ENCODE measurements at regions not wholly inside any gene's neighbourhood (a gene's known extent, or its start where the extent isn't known, plus 50 kb on each side); places are given as distances from the start of the nearest gene placed in this dataset.
A peak's percentile ranks its signal among the peaks of the same experiment; 100 is the strongest.
"Not testable (repeated sequence)": the region's sequence is repeated elsewhere in the genome, so short reads cannot be mapped to it uniquely, and the experiment has no call there.

DNA sequence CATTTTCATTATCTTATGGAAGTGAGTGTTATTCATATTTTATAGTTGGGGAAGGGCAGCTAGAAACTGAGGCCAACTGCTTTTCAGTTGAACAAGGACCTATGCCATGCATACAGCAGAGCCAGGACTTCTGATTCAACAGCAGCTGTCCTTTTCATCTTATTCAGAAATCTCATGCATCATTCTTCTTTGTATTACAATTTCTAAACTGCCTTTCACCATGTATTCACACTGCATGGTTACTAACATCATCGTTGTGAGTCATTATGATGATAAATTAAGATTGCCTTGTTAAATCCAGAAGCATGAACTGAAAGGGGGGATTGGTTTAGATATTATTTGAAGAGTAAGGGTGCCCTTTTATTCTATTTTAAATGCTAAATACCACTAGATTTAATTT, 1470.1 kb upstream of the GOT2 start:
- CTCF ChIA-PET: interaction anchor here (0.8 kb wide), 1 partner anchor 1018 kb away, joined by 4 read pairs; no protein-coding TSS in a partner anchor
- Histone ChIP-seq H3K4me3 (ENCODE audit: low read depth, low read length) (no peak overlapping the region), H3K36me3 (ENCODE audit: control insufficient read depth, insufficient read depth, low read length) (no peaks in the 10 kb centered on the region), H3K27me3 (ENCODE audit: control insufficient read depth, insufficient read depth, low read length) (no peaks in the 10 kb centered on the region)
- DNase-seq (ENCODE audit: low read depth): no peak
- TF ChIP-seq, protein P1, sequence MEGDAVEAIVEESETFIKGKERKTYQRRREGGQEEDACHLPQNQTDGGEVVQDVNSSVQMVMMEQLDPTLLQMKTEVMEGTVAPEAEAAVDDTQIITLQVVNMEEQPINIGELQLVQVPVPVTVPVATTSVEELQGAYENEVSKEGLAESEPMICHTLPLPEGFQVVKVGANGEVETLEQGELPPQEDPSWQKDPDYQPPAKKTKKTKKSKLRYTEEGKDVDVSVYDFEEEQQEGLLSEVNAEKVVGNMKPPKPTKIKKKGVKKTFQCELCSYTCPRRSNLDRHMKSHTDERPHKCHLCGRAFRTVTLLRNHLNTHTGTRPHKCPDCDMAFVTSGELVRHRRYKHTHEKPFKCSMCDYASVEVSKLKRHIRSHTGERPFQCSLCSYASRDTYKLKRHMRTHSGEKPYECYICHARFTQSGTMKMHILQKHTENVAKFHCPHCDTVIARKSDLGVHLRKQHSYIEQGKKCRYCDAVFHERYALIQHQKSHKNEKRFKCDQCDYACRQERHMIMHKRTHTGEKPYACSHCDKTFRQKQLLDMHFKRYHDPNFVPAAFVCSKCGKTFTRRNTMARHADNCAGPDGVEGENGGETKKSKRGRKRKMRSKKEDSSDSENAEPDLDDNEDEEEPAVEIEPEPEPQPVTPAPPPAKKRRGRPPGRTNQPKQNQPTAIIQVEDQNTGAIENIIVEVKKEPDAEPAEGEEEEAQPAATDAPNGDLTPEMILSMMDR (IDR thresholded peaks at IDR 0.05; ENCODE audit: insufficient read depth, low read depth, low read length): no peak
- POLR2A ChIA-PET: no interaction called here

DNA sequence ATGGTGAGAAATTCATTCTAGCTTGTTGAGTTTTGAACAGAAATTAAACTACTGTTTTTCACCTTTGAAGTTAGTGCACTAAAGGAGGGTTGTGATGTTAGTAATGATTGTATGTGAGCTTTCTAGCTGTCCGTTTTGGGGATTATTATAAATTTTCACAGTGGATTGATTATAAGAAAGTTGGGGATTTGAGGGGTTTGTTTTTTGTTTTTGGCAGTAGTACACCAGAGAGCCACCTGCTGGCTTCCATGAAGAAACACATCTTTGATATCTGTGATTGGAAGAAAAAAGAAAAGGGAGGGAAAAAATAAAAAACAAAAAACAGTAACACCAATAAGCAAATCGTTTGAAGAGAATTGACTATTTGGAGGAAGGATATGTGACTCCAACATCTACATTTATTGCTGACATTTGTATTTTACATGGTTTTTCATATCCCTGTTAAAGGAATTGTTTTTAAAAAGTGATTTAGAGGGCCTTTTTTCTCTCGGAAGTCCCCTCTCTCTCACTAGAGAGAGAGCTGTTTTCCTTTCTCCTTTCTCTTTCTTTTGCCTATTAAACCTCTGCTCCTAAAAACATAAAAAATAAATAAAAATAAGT, 1469.5 kb upstream of the GOT2 start:
- Histone ChIP-seq H3K4me3 (ENCODE audit: low read depth, low read length) (no peak overlapping the region), H3K27me3 (ENCODE audit: control insufficient read depth, insufficient read depth, low read length) (no peaks in the 10 kb centered on the region), H3K36me3 (ENCODE audit: control insufficient read depth, insufficient read depth, low read length) (no peaks in the 10 kb centered on the region)
- DNase-seq (ENCODE audit: low read depth): no peak
- TF ChIP-seq, protein P1 (IDR thresholded peaks at IDR 0.05; ENCODE audit: insufficient read depth, low read depth, low read length): peak; percentile 62
- ChIA-PET POLR2A (no interaction called here), CTCF (interaction anchor here (0.7 to 1.1 kb wide), 4 partner anchors 13 to 1017 kb away, joined by 3 to 6 read pairs (median 4); no protein-coding TSS in a partner anchor)

DNA sequence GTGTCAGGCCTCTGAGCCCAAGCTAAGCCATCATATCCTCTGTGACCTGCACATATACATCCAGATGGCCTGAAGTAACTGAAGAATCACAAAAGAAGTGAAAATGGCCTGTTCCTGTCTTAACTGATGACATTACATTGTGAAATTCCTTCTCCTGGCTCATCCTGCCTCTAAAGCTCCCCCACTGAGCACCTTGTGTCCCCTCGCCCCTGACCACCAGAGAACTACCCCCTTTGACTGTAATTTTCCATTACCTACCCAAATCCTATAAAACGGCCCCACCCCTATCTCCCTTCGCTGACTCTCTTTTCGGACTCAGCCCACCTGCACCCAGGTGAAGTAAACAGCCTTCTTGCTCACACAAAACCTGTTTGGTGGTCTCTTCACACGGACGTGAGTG, 1466.6 kb upstream of the GOT2 start:
- CTCF ChIA-PET; H3K4me3 ChIP-seq (ENCODE audit: low read depth, low read length); DNase-seq (ENCODE audit: low read depth); H3K36me3 ChIP-seq (ENCODE audit: control insufficient read depth, insufficient read depth, low read length); H3K27me3 ChIP-seq (ENCODE audit: control insufficient read depth, insufficient read depth, low read length); POLR2A ChIA-PET: not testable (repeated sequence)

DNA sequence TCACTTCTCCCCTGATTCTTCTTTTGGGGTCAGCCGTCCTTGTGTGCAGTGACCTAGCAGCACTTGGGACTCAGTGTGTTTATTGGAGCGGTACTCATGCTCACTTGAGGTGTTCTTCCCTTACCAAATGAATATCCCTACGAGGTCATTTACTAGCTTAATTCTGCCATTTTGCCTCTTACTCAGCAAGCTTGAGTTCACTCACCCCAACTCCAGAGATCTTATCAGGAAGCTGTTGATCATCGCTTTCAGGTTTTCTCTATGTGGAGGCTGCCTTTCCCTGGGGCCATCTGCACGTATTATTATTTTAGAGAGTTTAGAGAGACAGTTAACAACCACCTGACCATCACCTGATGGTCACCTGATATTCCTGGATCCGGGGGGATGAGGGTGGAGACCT, 1466.0 kb upstream of the GOT2 start:
- no peak for DNase-seq (ENCODE audit: low read depth)
- H3K27me3 ChIP-seq (ENCODE audit: control insufficient read depth, insufficient read depth, low read length): no peaks in the 10 kb centered on the region
- CTCF ChIA-PET: no interaction called here
- POLR2A ChIA-PET: no interaction called here
- no peak overlapping the region for H3K4me3 ChIP-seq (ENCODE audit: low read depth, low read length)
- H3K36me3 ChIP-seq (ENCODE audit: control insufficient read depth, insufficient read depth, low read length): no peaks in the 10 kb centered on the region
- TF ChIP-seq, protein P1 (IDR thresholded peaks at IDR 0.05; ENCODE audit: insufficient read depth, low read depth, low read length): no peak

DNA sequence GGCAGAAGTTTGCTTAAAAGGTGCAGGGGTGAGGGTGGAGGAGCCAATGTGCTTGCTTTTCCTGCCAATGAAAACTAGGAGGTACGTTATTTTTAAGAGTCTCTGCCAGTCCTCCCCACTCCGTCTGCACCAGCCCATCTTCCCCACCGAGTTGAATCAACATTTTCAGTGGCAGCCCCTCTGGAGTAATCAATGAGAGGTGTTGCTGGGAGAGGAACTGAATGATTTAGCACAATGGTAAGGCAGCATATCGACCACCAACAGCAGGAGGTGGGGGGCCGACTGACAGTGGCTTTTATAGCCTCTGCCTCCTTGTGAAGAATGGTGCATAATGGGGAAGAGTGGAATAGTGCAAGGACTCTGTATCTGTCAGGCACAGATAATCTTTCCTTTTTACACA, 1465.0 kb upstream of the GOT2 start:
- DNase-seq (ENCODE audit: low read depth): no peak
- CTCF ChIA-PET: no interaction called here
- H3K36me3 ChIP-seq (ENCODE audit: control insufficient read depth, insufficient read depth, low read length): no peaks in the 10 kb centered on the region
- no peaks in the 10 kb centered on the region for H3K27me3 ChIP-seq (ENCODE audit: control insufficient read depth, insufficient read depth, low read length)
- no peak overlapping the region for H3K4me3 ChIP-seq (ENCODE audit: low read depth, low read length)
- POLR2A ChIA-PET: no interaction called here
- TF ChIP-seq, protein P1 (IDR thresholded peaks at IDR 0.05; ENCODE audit: insufficient read depth, low read depth, low read length): no peak

DNA sequence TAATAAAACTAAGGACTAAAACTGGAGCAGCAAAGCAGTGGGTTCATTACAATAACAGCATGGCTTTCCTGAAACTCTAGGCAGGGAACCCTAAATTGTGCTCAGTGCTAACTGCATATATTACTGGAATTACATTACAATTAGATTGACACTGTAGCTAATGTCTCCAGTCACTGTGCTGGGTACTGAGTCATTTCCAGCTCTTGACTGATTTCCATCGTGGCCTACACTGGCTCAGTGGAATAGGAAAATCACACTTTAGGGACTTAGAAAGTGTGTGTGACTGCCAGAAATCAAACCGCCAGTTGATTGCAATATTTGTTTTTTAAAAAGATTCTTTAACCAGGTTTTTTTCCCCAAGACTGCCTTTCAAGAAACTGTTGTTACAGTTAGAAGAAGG, 1447.4 kb upstream of the GOT2 start:
- CTCF ChIA-PET: no interaction called here
- no peaks in the 10 kb centered on the region for H3K27me3 ChIP-seq (ENCODE audit: control insufficient read depth, insufficient read depth, low read length)
- TF ChIP-seq, protein P1 (IDR thresholded peaks at IDR 0.05; ENCODE audit: insufficient read depth, low read depth, low read length): no peak
- POLR2A ChIA-PET: no interaction called here
- no peak overlapping the region for H3K4me3 ChIP-seq (ENCODE audit: low read depth, low read length)
- no peak for DNase-seq (ENCODE audit: low read depth)
- no peaks in the 10 kb centered on the region for H3K36me3 ChIP-seq (ENCODE audit: control insufficient read depth, insufficient read depth, low read length)

All from BJ (cell line).